HG02642 (cell line): ENCODE measurements at regions not wholly inside any gene's neighbourhood (a gene's known extent, or its start where the extent isn't known, plus 50 kb on each side); places are given as distances from the start of the nearest gene placed in this dataset.
A peak's percentile ranks its signal among the peaks of the same experiment; 100 is the strongest.
"Not testable (repeated sequence)": the region's sequence is repeated elsewhere in the genome, so short reads cannot be mapped to it uniquely, and the experiment has no call there.

Source experiments
- ATAC-seq: cut with Tn5 transposase; IDR thresholded peaks from one replicate; pipeline ENCODE4 v1.9.1; 2021; ENCODE audit warnings: mild to moderate bottlenecking; ENCODE audit not compliant: unreplicated experiment, poor library complexity

GRCh38 chr6:14216946-14217684 is 99.5 kb downstream of the CD83 start:
- no peak for ATAC-seq

DNA sequence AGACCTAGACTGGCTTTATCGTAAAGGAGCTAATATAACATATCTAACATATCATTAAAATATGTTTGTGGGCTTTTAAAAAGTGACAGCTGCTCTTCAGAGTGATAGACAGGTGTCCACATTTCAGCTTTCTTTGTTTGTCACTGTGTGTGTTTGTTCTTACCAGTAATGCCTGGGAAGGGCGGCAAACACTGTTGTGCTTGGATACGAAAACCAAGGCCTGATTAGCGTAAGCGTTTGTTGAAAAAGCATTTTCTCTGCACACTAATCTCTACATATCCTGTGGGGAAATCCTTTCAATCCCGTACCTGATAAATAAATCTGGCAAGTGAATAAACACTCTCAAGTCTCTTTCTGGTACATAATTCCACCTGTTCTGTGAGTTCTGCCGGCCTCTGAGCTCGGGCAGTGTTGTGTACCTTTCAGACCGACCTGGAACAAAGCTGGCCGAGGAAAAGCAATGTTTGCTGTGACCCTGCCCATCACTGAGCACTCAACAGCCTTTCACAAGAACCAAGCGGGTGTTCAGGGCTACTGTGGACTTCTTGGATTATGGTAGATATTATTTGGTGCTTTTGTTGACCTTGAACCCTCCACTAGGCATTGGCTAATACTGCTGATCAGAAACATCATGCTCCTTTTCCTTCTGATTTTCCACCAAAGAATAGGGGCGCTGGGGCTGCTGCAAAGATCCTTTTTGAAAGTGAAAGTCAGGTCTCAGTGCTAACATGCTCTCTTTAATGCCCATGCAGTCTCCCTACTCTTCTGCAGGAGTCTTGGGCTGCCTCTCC is 100.4 kb downstream of the CD83 start:
- ATAC-seq, result no peak

DNA sequence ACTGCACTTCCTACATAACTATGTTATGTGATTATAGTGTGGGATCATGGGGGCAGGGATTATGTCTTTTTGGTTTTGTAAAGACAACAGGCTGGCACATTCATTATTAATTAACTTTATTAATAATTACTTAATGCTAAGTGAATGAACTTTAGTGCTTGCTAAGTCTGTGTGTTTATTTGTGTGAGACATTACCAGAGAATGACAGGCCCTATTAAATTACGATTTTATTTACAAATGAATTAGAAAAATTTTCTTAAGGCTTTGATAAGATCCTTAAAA is 100.9 kb downstream of the CD83 start:
- no peak for ATAC-seq

DNA sequence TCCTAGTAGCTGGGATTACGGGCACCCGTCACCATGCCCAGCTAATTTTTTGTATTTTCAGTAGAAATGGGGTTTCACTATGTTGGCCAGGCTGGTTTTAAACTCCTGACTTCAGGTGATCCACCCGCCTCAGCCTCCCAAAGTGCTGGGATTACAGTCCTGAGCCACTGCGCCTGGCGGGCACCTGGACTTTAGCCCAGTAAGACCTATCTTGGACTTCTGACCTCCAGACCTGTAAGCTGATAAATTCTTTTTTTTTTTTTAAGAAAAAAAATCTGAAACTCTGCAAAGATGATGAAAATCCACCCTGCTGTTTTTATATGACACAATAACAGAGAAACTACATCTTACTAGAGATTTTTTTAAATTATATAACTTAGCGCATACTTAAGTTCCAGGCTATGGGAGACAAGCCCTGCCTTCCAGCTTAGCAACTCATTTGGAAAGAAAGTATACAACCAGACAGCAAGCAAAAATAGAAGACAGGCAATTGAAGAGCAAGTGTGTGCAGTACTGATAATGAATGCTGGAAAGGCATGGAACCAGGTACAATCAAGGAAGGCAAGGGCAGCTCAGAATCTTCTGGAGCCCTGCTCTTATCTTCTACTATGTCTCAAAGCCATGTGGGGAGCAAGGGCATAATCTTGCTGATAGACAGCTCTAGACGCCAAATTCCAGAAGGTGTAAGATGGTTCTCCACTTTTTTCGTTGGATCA is 104.2 kb downstream of the CD83 start:
- no peak for ATAC-seq

DNA sequence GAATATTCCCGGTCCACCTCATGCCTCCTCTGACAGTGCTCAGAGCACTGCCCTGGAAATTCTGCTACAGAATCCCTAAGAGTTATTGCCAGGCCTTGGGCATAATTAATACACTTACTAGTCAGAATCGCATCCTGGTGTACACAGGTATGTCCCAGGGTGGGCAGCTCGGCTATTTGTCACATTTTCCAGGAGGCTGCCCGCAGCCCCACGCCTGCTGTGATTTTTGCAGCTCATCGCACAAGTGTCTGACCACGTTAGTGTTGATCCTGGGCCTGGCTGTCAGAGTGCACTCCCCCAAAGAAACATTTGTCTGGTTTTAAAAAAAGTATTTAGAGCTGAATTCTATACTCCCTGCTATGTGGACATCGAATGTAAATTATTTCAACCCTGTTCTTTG is 105.4 kb downstream of the CD83 start:
- no peak for ATAC-seq

DNA sequence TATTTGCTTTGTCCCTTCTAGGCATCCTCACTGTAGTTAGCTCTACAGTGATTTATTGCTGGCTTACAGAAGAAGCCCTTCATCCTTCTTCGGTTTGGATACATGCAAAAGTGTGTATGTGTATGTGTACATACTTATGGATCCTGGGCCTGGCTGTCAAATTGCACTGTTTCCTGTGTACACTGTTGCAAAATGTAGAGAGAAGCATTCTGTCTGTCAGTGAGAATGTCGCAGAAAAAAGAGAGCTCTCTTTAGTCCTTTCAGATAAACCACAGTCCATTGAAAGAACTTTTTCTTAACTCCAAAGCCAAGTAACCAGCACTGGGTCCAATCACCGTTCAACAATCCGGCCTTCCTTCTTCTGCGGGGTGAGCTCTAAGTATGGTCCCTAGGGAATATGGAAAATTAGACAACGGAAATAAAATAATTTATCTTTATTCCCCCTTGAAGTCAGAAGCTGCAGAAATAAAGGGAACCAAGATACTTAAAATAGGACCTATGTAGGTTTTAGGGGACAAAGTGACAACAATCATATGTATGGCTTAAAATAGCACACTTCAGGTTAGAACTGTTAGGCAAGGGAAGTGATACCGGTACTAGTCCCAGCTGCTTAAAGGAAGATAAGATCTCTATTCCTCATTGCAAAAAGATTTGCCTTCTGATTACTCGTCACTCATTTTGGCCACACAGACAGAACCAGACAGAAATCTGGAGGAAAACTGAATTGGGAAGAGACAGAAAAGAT is 107.0 kb downstream of the CD83 start:
- ATAC-seq, result peak; percentile 61

GRCh38 chr6:14226051-14226660 is 108.6 kb downstream of the CD83 start:
- ATAC-seq, result no peak

- no peak for ATAC-seq
Observed at GRCh38 chr6:14228571-14228970, 111.0 kb downstream of the CD83 start.

DNA sequence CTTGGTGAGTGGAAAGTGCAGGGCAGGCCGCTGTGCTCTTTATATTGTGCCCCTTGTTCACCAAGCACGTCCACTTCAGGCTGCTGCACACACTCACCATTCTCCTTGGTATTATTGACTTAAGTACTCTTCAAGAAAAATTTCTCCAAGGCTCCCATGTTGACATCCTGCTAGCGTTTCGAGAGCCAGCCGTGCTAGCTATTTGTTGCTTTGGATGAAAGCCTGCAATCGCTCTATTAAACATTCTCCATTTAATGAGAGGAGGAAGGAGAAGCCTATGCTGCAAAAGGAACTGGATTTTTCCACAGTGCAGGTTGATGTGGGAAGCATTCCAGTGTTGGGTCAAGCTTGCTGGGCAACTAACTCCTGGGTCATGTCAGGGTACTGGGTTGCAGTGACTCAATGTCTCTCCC is 113.5 kb downstream of the CD83 start:
- ATAC-seq, result no peak

GRCh38 chr6:14231501-14232280 is 114.1 kb downstream of the CD83 start:
- no peak for ATAC-seq

DNA sequence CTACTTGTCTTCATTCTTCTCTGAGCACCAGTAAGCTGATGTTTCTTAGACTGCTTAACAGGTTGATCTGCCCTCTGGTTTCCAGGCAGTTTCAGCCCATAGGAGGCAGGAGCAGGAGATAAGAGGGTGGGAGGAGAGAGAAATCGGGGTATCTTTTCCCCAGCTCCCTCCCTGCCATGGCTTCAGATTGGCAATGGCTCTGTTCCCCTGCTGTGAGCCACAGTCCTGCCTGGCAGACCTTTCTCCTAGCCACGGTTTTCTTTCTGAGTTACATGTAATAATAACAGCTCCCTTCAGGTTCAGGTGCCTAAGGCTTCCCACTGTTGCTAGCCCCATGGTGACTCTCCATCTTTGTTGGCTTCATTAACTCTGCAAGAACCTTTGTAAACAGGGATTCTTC is 115.3 kb downstream of the CD83 start:
- no peak for ATAC-seq

DNA sequence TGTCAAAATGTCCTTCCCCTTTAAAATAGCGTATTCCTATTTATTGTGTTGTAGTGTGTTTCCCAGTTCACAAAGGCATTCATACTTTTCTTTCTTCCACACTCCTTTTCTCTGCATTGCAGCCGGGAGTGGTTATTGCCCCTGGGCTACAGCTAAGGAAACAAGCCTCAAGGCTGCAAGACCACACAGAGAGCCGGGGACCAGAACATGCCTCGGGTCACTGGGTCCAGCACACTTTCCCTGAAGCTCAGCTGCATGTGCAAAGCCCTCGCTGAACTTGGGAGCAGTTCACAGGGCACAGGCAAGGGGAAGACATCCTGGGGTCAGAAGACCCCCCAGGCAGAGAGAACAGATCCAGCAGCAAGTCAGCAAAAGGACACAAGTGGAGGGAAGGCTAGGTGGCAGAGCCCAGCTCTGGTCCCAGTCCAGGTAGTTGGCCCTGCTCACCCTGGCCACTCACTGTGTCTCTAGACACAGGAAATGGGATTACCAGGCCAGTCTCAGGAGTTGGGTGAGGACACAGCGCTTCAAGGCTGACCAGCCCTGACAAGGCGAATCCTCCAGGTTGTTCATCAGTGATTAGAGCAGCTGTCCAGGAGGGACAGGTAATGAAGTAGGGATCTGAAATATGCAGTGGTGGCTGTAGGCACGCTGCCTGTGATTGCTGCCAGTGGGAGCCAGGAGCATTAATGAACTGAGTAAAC is 118.2 kb downstream of the CD83 start:
- no peak for ATAC-seq

DNA sequence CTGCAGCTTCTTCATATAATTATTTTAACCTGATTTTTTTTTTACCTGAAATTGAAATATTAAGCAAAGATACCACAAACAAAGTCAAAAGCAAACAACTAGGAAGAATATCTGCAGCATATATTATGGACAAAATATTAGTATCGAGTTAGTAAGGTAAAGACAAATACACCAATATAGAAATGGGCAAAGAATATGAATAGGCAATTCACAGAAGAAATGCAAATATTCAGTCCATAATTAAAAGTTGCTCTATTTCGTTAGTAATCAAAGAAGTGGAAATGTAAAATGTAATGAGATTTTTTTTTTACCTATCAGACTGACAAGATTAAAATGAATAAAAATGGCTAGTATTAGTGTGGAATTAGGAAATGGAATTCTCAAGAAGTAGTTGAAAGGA is 121.5 kb downstream of the CD83 start:
- ATAC-seq, result no peak

GRCh38 chr6:14240411-14241166 is 123.0 kb downstream of the CD83 start:
- no peak for ATAC-seq

DNA sequence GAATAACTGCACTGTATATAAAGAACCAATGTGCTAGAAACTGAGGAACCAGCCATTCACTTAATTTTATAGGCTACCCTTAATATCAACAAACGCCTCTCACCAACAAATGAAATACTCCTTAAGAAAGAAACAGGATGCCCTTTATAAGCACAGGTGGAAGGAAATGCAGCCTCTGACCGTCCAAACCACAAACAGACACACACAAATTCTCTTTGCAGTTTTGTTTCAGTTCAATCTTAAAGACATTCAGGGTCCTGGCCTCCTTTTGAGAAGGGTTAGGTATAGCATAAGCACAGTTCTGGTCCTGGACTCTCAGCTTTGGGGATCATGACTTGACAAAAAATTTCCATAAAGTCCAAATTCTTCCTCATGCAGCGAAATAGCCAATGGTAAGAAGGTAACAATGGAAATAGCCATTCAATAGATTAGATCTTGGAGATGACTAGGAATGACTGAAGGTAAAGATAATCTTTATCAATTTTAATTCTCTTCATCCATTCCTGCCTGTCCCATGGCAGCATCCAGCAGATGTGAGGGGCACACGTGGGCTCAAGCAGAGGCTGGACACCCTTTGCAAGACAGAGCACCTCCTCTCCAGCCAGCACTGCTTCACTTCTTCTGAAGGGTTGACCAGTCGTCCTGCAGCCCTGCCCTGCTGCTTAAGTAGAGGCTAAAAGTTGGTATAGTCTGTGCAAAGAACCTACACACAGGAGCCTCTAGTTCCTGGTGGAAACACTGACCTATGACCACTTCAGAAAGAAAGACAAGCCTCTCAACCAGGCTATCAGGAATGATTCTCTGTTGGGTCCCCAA is 123.9 kb downstream of the CD83 start:
- no peak for ATAC-seq

GRCh38 chr6:14242912-14243311 is 125.3 kb downstream of the CD83 start:
- ATAC-seq, result not testable (repeated sequence)

- no peak for ATAC-seq
Observed at GRCh38 chr6:14243597-14243996, 126.0 kb downstream of the CD83 start.
